Bronchial epithelial cell (primary cell): ENCODE measurements at regions not wholly inside any gene's neighbourhood (a gene's known extent, or its start where the extent isn't known, plus 50 kb on each side); places are given as distances from the start of the nearest gene placed in this dataset.

Experiments used
- DNase-seq: peaks from one replicate; pipeline ENCODE4 v3.0.0-alpha.2; 2010; ENCODE audit warnings: low read depth
- FAIRE-seq: peaks from 2 replicates; lab custom pipeline; 2011; peaks lifted over from hg19 to GRCh38; lab: Jason Lieb, UNC
- H3K27me3 ChIP-seq: 2 replicates; pipeline ENCODE4 v1.5.1; 2011; ENCODE audit warnings: low read length; ENCODE audit not compliant: control insufficient read depth, insufficient read depth
- H3K36me3 ChIP-seq: 2 replicates; pipeline ENCODE4 v1.5.1; 2011; ENCODE audit warnings: low read length; ENCODE audit not compliant: control insufficient read depth, insufficient read depth
- H3K4me3 ChIP-seq: 2 replicates; pipeline ENCODE4 v1.5.1; 2011; ENCODE audit warnings: mild to moderate bottlenecking, low read depth, low read length, control low read depth
- CTCF ChIP-seq: IDR thresholded peaks from 2 replicates; pipeline ENCODE4 v1.5.1; 2011; ENCODE audit warnings: mild to moderate bottlenecking, moderate library complexity, low read length, control low read depth, inconsistent platforms; ENCODE audit not compliant: insufficient read depth, severe bottlenecking

- H3K36me3 ChIP-seq: no peaks in the 10 kb centered on the region
- DNase-seq: no peak
- no peak for TF ChIP-seq CTCF
- no peaks in the 10 kb centered on the region for H3K27me3 ChIP-seq
- no peak overlapping the region for H3K4me3 ChIP-seq
- FAIRE-seq: no peak
Observed at GRCh38 chr6:164229716-164230115, 815.2 kb downstream of the QKI start.

GRCh38 chr6:164227952-164228522, 813.5 kb downstream of the QKI start:
- no peaks in the 10 kb centered on the region for H3K36me3 ChIP-seq
- DNase-seq (no peak), FAIRE-seq (no peak)
- no peak overlapping the region for H3K4me3 ChIP-seq
- no peaks in the 10 kb centered on the region for H3K27me3 ChIP-seq
- no peak for TF ChIP-seq CTCF

- FAIRE-seq (no peak), DNase-seq (no peak)
- Histone ChIP-seq H3K27me3 (no peaks in the 10 kb centered on the region), H3K4me3 (no peak overlapping the region), H3K36me3 (no peaks in the 10 kb centered on the region)
- TF ChIP-seq CTCF: no peak
Observed at GRCh38 chr6:164216839-164217238, 802.3 kb downstream of the QKI start.

- no peak for TF ChIP-seq CTCF
- no peak for DNase-seq
- no peaks in the 10 kb centered on the region for H3K36me3 ChIP-seq
- no peak for FAIRE-seq
- H3K27me3 ChIP-seq: no peaks in the 10 kb centered on the region
- H3K4me3 ChIP-seq: no peak overlapping the region
Observed at GRCh38 chr6:164216368-164216767, 801.9 kb downstream of the QKI start.

- FAIRE-seq (no peak), DNase-seq (no peak)
- TF ChIP-seq CTCF: no peak
- Histone ChIP-seq H3K4me3 (no peak overlapping the region), H3K27me3 (no peaks in the 10 kb centered on the region), H3K36me3 (no peaks in the 10 kb centered on the region)
Observed at GRCh38 chr6:164214066-164214465, 799.5 kb downstream of the QKI start.

- no peak for DNase-seq
- no peak overlapping the region for H3K4me3 ChIP-seq
- H3K36me3 ChIP-seq: no peaks in the 10 kb centered on the region
- FAIRE-seq: no peak
- H3K27me3 ChIP-seq: no peaks in the 10 kb centered on the region
- TF ChIP-seq CTCF: no peak
Observed at GRCh38 chr6:164211254-164211653, 796.7 kb downstream of the QKI start.
